HepG2 (cell line): ENCODE measurements at regions not wholly inside any gene's neighbourhood (a gene's known extent, or its start where the extent isn't known, plus 50 kb on each side); places are given as distances from the start of the nearest gene placed in this dataset.

ENCODE experiments used
- CENPBD1 ChIP-seq: sonication (generic); formaldehyde crosslinking; IDR thresholded peaks from 2 replicates; pipeline ENCODE4 v1.8.0; 2022; ENCODE audit warnings: missing genetic modification reagents, low read depth, mild to moderate bottlenecking, borderline replicate concordance
- NFE2L2 ChIP-seq: fragments of 150-350 bp; IDR thresholded peaks from 2 replicates; pipeline ENCODE4 v1.6.1; 2014; ENCODE audit warnings: low read length
- ZBTB40 ChIP-seq, 2 experiments: fragments of 450-650 bp in 1 of 2; sonication (generic) in 1 of 2; formaldehyde crosslinking in 1 of 2; IDR thresholded peaks; 2 replicates each; pipeline versions ENCODE4 v1.6.1 to v1.8.0; 2016 to 2022; ENCODE audit warnings: antibody characterized with exemption in 1 of 2, mild to moderate bottlenecking in 1 of 2, missing genetic modification reagents in 1 of 2
- ZFP36L1 ChIP-seq: sonication (generic); formaldehyde crosslinking; IDR thresholded peaks from 2 replicates; pipeline ENCODE4 v1.8.0; 2022; ENCODE audit warnings: mild to moderate bottlenecking, missing genetic modification reagents, moderate library complexity
- ZNF362 ChIP-seq: sonication (generic); formaldehyde crosslinking; IDR thresholded peaks from 2 replicates; pipeline ENCODE4 v1.4.0; 2020; ENCODE audit warnings: missing genetic modification reagents, mild to moderate bottlenecking, borderline replicate concordance
- ZNF407 ChIP-seq: sonication (generic); formaldehyde crosslinking; IDR thresholded peaks from one replicate; pipeline ENCODE4 v1.5.1; 2020; ENCODE audit warnings: mild to moderate bottlenecking, missing genetic modification reagents; ENCODE audit errors: not compliant biosample characterization
- ZNF720 ChIP-seq: sonication (generic); formaldehyde crosslinking; IDR thresholded peaks from 2 replicates; pipeline ENCODE4 v1.4.0; 2020; ENCODE audit warnings: missing genetic modification reagents
- ZNF792 ChIP-seq: IDR thresholded peaks from 2 replicates; pipeline ENCODE4 v1.6.1; 2016

- no peak for TF ChIP-seq ZNF407
- no peak for TF ChIP-seq ZBTB40 (IDR thresholded peaks at IDR 0.05)
- no peak for TF ChIP-seq ZBTB40 (CRISPR knock-in tag; IDR thresholded peaks at IDR 0.05)
- no peak for TF ChIP-seq ZNF792 (CRISPR knock-in tag)
- TF ChIP-seq ZNF720 (CRISPR knock-in tag), result no peak
- no peak for TF ChIP-seq ZFP36L1
- TF ChIP-seq CENPBD1, result no peak
- no peak for TF ChIP-seq NFE2L2
- TF ChIP-seq ZNF362 (CRISPR knock-in tag), result peak; percentile 33; the same call in 1 of the 2 replicates
Observed at GRCh38 chr1:21368515-21369289, 71.2 kb upstream of the NBPF3 start (continued).
